Type B pancreatic cell (in vitro differentiated cells): ENCODE measurements at regions not wholly inside any gene's neighbourhood (a gene's known extent, or its start where the extent isn't known, plus 50 kb on each side); places are given as distances from the start of the nearest gene placed in this dataset.
A peak's percentile ranks its signal among the peaks of the same experiment; 100 is the strongest.
"Not testable (repeated sequence)": the region's sequence is repeated elsewhere in the genome, so short reads cannot be mapped to it uniquely, and the experiment has no call there.

Source experiments
- DNase-seq: peaks from one replicate; pipeline ENCODE4 v3.0.0; 2021; ENCODE audit warnings: mixed read lengths; ENCODE audit not compliant: unreplicated experiment; ENCODE audit errors: extremely low spot score
- H3K27ac Mint-ChIP-seq: 2 replicates; pipeline ENCODE4 v1.8.0; 2021; ENCODE audit warnings: mild to moderate bottlenecking, mixed read lengths
- H3K27me3 Mint-ChIP-seq: 2 replicates; pipeline ENCODE4 v1.8.0; 2021; ENCODE audit warnings: mixed read lengths
- H3K36me3 Mint-ChIP-seq: 2 replicates; pipeline ENCODE4 v1.8.0; 2021; ENCODE audit warnings: mixed read lengths
- H3K4me1 Mint-ChIP-seq: one replicate; pipeline ENCODE4 v1.8.0; 2021; ENCODE audit warnings: mixed read lengths; ENCODE audit not compliant: unreplicated experiment
- H3K4me3 Mint-ChIP-seq: 2 replicates; pipeline ENCODE4 v1.8.0; 2021; ENCODE audit warnings: mild to moderate bottlenecking, mixed read lengths
- H3K9me3 Mint-ChIP-seq: 2 replicates; pipeline ENCODE4 v1.8.0; 2021; ENCODE audit warnings: mixed read lengths
- CTCF ChIP-seq: fragments of 200-600 bp; sonication (generic); conservative IDR thresholded peaks from 2 replicates; pipeline ENCODE4 v1.5.0; 2021; ENCODE audit warnings: antibody characterized with exemption, mild to moderate bottlenecking

- peaks cover 5% of the 10 kb centered on the region for H3K9me3 Mint-ChIP-seq
- H3K36me3 Mint-ChIP-seq, result no peaks in the 10 kb centered on the region
- DNase-seq, result no peak
- H3K27ac Mint-ChIP-seq, result no peak overlapping the region
- no peak overlapping the region for H3K4me3 Mint-ChIP-seq
- no peak for TF ChIP-seq CTCF
- peaks cover 10% of the 10 kb centered on the region for H3K4me1 Mint-ChIP-seq
- H3K27me3 Mint-ChIP-seq, result no peaks in the 10 kb centered on the region
Measured at GRCh38 chr18:37844209-37844970, 278.8 kb upstream of the CELF4 start.

- TF ChIP-seq CTCF, result no peak
- H3K27ac Mint-ChIP-seq, result no peak overlapping the region
- H3K4me3 Mint-ChIP-seq, result no peak overlapping the region
- H3K9me3 Mint-ChIP-seq, result no peaks in the 10 kb centered on the region
- no peak for DNase-seq
- no peaks in the 10 kb centered on the region for H3K27me3 Mint-ChIP-seq
- peaks cover 6% of the 10 kb centered on the region for H3K4me1 Mint-ChIP-seq
- H3K36me3 Mint-ChIP-seq, result peaks cover 3% of the 10 kb centered on the region
Measured at GRCh38 chr18:37838083-37838482, 272.5 kb upstream of the CELF4 start.

GRCh38 chr18:37836071-37836970 is 270.7 kb upstream of the CELF4 start:
- H3K36me3 Mint-ChIP-seq, result peaks cover 3% of the 10 kb centered on the region
- TF ChIP-seq CTCF, result no peak
- H3K27ac Mint-ChIP-seq, result peak overlapping the region; percentile 29
- H3K27me3 Mint-ChIP-seq, result no peaks in the 10 kb centered on the region
- DNase-seq, result no peak
- peaks cover 6% of the 10 kb centered on the region for H3K4me1 Mint-ChIP-seq
- no peak overlapping the region for H3K4me3 Mint-ChIP-seq
- H3K9me3 Mint-ChIP-seq, result no peaks in the 10 kb centered on the region

GRCh38 chr18:37832010-37832695 is 266.6 kb upstream of the CELF4 start:
- not testable (repeated sequence) for H3K36me3 Mint-ChIP-seq, H3K4me3 Mint-ChIP-seq, H3K4me1 Mint-ChIP-seq, H3K27ac Mint-ChIP-seq, DNase-seq, H3K27me3 Mint-ChIP-seq, H3K9me3 Mint-ChIP-seq

GRCh38 chr18:37812961-37813360 is 247.4 kb upstream of the CELF4 start:
- no peaks in the 10 kb centered on the region for H3K36me3 Mint-ChIP-seq
- no peak for TF ChIP-seq CTCF
- H3K4me3 Mint-ChIP-seq, result no peak overlapping the region
- no peak for DNase-seq
- H3K9me3 Mint-ChIP-seq, result peaks cover 16% of the 10 kb centered on the region
- H3K27me3 Mint-ChIP-seq, result peaks cover 3% of the 10 kb centered on the region
- H3K4me1 Mint-ChIP-seq, result no peaks in the 10 kb centered on the region
- H3K27ac Mint-ChIP-seq, result no peak overlapping the region
